ENCODE measurements at regions not wholly inside any gene's neighbourhood (a gene's known extent, or its start where the extent isn't known, plus 50 kb on each side); places are given as distances from the start of the nearest gene placed in this dataset.

DNA sequence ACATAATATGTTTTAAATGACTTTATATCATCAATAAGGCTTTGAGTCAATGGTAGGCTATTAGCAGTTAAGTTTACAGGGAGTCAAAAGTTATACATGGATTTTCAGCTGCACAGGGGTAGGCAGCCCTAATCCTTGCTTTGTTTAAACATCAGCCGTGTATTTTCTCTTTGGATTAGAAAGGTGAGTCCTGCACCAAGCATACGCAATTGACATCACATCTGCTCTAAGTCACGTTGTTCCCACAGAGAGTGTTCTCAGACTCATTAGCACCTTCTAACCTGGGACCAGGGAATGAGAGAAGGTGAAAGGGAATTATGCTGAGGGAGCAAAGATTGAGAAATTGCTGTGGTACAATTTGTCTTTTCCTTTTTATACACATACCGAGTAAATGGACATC, 148.6 kb upstream of the ZNF804B start:
- H4K20me1 ChIP-seq (ENCODE audit: insufficient read depth, low read length): no peaks in the 10 kb centered on the region
- H2AFZ ChIP-seq (ENCODE audit: low read length): no peak overlapping the region
- no peaks in the 10 kb centered on the region for H3K27me3 ChIP-seq (ENCODE audit: insufficient read depth, low read length)
- TF ChIP-seq, protein P1, sequence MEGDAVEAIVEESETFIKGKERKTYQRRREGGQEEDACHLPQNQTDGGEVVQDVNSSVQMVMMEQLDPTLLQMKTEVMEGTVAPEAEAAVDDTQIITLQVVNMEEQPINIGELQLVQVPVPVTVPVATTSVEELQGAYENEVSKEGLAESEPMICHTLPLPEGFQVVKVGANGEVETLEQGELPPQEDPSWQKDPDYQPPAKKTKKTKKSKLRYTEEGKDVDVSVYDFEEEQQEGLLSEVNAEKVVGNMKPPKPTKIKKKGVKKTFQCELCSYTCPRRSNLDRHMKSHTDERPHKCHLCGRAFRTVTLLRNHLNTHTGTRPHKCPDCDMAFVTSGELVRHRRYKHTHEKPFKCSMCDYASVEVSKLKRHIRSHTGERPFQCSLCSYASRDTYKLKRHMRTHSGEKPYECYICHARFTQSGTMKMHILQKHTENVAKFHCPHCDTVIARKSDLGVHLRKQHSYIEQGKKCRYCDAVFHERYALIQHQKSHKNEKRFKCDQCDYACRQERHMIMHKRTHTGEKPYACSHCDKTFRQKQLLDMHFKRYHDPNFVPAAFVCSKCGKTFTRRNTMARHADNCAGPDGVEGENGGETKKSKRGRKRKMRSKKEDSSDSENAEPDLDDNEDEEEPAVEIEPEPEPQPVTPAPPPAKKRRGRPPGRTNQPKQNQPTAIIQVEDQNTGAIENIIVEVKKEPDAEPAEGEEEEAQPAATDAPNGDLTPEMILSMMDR (IDR thresholded peaks at IDR 0.05; ENCODE audit: extremely low read depth, low read depth, low read length): no peak
- no peaks in the 10 kb centered on the region for H3K79me2 ChIP-seq (ENCODE audit: insufficient read depth, low read length)
- H3K4me3 ChIP-seq (ENCODE audit: insufficient read depth, low read length): no peak overlapping the region
- H3K4me2 ChIP-seq (ENCODE audit: insufficient read depth, low read length): no peak overlapping the region
- no peak overlapping the region for H3K27ac ChIP-seq (ENCODE audit: low read depth, low read length)
- DNase-seq (ENCODE audit: insufficient read length, low spot score, missing footprints): no peak
- no peaks in the 10 kb centered on the region for H3K4me1 ChIP-seq (ENCODE audit: insufficient read depth, low read length)
- no peaks in the 10 kb centered on the region for H3K36me3 ChIP-seq (ENCODE audit: insufficient read depth, low read length)
- H3K9me3 ChIP-seq (ENCODE audit: low read depth, low read length): peaks cover 3% of the 10 kb centered on the region

DNA sequence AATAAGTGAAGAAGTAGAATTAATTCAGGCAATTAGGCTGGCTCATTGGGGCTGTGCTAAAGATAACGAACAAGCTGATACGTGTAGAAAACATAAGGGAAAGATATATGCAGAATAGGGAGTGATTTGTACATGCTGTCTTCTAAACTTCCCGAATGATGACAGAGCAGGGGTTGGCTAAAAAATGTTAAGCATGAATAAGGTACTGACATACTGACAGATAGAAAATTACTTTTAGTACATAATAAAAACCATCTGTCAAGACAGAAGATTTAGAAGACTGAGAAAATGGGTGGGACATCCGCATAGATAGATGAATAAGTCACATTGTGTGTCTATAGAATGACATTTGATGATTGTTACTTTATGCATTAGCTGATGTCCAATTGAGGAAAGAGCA, 158.8 kb upstream of the ZNF804B start:
- Histone ChIP-seq H3K27me3 (ENCODE audit: insufficient read depth, low read length) (no peaks in the 10 kb centered on the region), H3K9me3 (ENCODE audit: low read depth, low read length) (no peaks in the 10 kb centered on the region), H3K4me1 (ENCODE audit: insufficient read depth, low read length) (no peaks in the 10 kb centered on the region), H3K79me2 (ENCODE audit: insufficient read depth, low read length) (no peaks in the 10 kb centered on the region), H3K4me2 (ENCODE audit: insufficient read depth, low read length) (no peak overlapping the region), H2AFZ (ENCODE audit: low read length) (no peak overlapping the region), H3K27ac (ENCODE audit: low read depth, low read length) (no peak overlapping the region), H3K4me3 (ENCODE audit: insufficient read depth, low read length) (no peak overlapping the region), H3K36me3 (ENCODE audit: insufficient read depth, low read length) (no peaks in the 10 kb centered on the region), H4K20me1 (ENCODE audit: insufficient read depth, low read length) (no peaks in the 10 kb centered on the region)
- TF ChIP-seq, protein P1 (IDR thresholded peaks at IDR 0.05; ENCODE audit: extremely low read depth, low read depth, low read length): no peak
- no peak for DNase-seq (ENCODE audit: insufficient read length, low spot score, missing footprints)

DNA sequence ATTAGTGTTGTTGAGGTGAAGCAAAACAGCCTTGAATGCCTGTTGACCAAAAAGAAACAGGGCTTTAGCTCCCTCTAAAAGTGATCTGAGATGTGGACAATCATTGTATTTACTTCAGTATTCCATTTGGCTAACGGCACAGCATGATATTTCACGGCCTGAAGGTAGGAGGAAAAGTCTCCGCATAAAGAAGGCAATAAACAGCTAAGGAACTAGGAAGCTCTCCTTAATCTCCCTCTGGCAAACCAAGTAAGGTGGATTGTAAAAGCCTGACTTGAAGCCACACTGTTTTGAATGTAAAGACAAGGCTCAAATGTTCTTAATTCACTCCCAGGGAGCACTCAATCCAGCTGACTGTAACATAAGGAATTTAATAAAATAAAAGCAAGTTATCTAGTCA, 160.0 kb upstream of the ZNF804B start:
- H3K27me3 ChIP-seq (ENCODE audit: insufficient read depth, low read length): no peaks in the 10 kb centered on the region
- no peak overlapping the region for H2AFZ ChIP-seq (ENCODE audit: low read length)
- H3K4me3 ChIP-seq (ENCODE audit: insufficient read depth, low read length): no peak overlapping the region
- no peaks in the 10 kb centered on the region for H3K79me2 ChIP-seq (ENCODE audit: insufficient read depth, low read length)
- TF ChIP-seq, protein P1 (IDR thresholded peaks at IDR 0.05; ENCODE audit: extremely low read depth, low read depth, low read length): no peak
- no peaks in the 10 kb centered on the region for H3K4me1 ChIP-seq (ENCODE audit: insufficient read depth, low read length)
- no peaks in the 10 kb centered on the region for H3K36me3 ChIP-seq (ENCODE audit: insufficient read depth, low read length)
- no peak overlapping the region for H3K4me2 ChIP-seq (ENCODE audit: insufficient read depth, low read length)
- H4K20me1 ChIP-seq (ENCODE audit: insufficient read depth, low read length): no peaks in the 10 kb centered on the region
- no peak for DNase-seq (ENCODE audit: insufficient read length, low spot score, missing footprints)
- H3K9me3 ChIP-seq (ENCODE audit: low read depth, low read length): no peaks in the 10 kb centered on the region
- H3K27ac ChIP-seq (ENCODE audit: low read depth, low read length): no peak overlapping the region

DNA sequence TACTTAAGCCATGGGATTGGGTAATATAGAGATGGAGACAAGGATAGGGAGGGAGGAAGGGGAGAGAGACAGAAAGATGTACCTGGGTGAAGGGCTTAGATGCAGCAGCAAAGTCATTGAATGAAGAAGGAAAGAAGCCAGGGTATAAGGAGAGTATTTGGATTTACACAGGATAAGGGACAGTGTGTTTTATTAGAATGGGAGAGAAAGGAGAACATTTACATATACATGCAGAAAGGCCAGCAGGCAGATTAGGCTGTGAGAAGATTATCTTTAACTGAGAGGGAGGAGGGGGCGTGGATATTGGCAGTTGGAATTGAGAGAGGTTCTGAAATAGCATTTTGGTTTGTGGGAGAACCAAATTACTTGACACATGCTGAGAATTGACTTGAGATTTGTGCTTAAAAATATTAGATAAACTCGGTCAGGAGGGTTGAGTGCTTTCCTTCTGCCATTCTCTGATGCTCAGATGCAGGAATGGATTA, 161.5 kb upstream of the ZNF804B start:
- Histone ChIP-seq H4K20me1 (ENCODE audit: insufficient read depth, low read length) (no peaks in the 10 kb centered on the region), H2AFZ (ENCODE audit: low read length) (no peak overlapping the region), H3K4me1 (ENCODE audit: insufficient read depth, low read length) (no peaks in the 10 kb centered on the region), H3K27ac (ENCODE audit: low read depth, low read length) (no peak overlapping the region), H3K4me3 (ENCODE audit: insufficient read depth, low read length) (no peak overlapping the region), H3K79me2 (ENCODE audit: insufficient read depth, low read length) (no peaks in the 10 kb centered on the region), H3K4me2 (ENCODE audit: insufficient read depth, low read length) (no peak overlapping the region), H3K27me3 (ENCODE audit: insufficient read depth, low read length) (no peaks in the 10 kb centered on the region), H3K36me3 (ENCODE audit: insufficient read depth, low read length) (no peaks in the 10 kb centered on the region), H3K9me3 (ENCODE audit: low read depth, low read length) (no peaks in the 10 kb centered on the region)
- TF ChIP-seq, protein P1 (IDR thresholded peaks at IDR 0.05; ENCODE audit: extremely low read depth, low read depth, low read length): no peak
- no peak for DNase-seq (ENCODE audit: insufficient read length, low spot score, missing footprints)

Data from osteoblast (primary cell).